RWPE1 (cell line): ENCODE measurements at regions not wholly inside any gene's neighbourhood (a gene's known extent, or its start where the extent isn't known, plus 50 kb on each side); places are given as distances from the start of the nearest gene placed in this dataset.
A peak's percentile ranks its signal among the peaks of the same experiment; 100 is the strongest.

Experiments used
- CTCF ChIA-PET: fragments of 350-600 bp; sonication (Branson Sonifier 250); formaldehyde crosslinking; extraction: SDS; loops from one replicate; lab custom pipeline; 2021; lab: Yijun Ruan, JAX
- POLR2A ChIA-PET: fragments of 400-600 bp; formaldehyde crosslinking; extraction: SDS; loops from one replicate; lab custom pipeline; 2020; ENCODE audit warnings: antibody characterized with exemption; ENCODE audit not compliant: low non-redundant PET; lab: Yijun Ruan, JAX
- DNase-seq: peaks from one replicate; pipeline ENCODE4 v3.0.0; 2012; ENCODE audit warnings: low spot score
- H3K27ac ChIP-seq: fragments of 450-650 bp; 2 replicates; pipeline ENCODE4 v1.5.1; 2017
- CTCF ChIP-seq: fragments of 450-650 bp; conservative IDR thresholded peaks from 2 replicates; pipeline ENCODE4 v1.5.1; 2017; ENCODE audit warnings: low read depth, mild to moderate bottlenecking

- TF ChIP-seq CTCF: no peak
- H3K27ac ChIP-seq: no peak overlapping the region
- no peak for DNase-seq
- ChIA-PET CTCF (no interaction called here), POLR2A (no interaction called here)
Observed at GRCh38 chr5:25950681-25951080, 1087.7 kb downstream of the CDH9 start.

- ChIA-PET CTCF (no interaction called here), POLR2A (no interaction called here)
- H3K27ac ChIP-seq: no peak overlapping the region
- TF ChIP-seq CTCF: no peak
- DNase-seq: no peak
Observed at GRCh38 chr5:25948278-25948677, 1090.1 kb downstream of the CDH9 start.

- no peak for TF ChIP-seq CTCF
- ChIA-PET POLR2A (no interaction called here), CTCF (no interaction called here)
- H3K27ac ChIP-seq: no peak overlapping the region
- no peak for DNase-seq
Observed at GRCh38 chr5:25944786-25945185, 1093.6 kb downstream of the CDH9 start.

- no peak for TF ChIP-seq CTCF
- ChIA-PET CTCF (no interaction called here), POLR2A (no interaction called here)
- H3K27ac ChIP-seq: no peak overlapping the region
- no peak for DNase-seq
Observed at GRCh38 chr5:25909163-25909562, 1129.2 kb downstream of the CDH9 start.

GRCh38 chr5:25905646-25906045 lies 1132.7 kb downstream of the CDH9 start:
- H3K27ac ChIP-seq: no peak overlapping the region
- TF ChIP-seq CTCF: no peak
- ChIA-PET POLR2A (no interaction called here), CTCF (no interaction called here)
- DNase-seq: no peak

GRCh38 chr5:25892211-25892610 lies 1146.2 kb downstream of the CDH9 start:
- no peak for TF ChIP-seq CTCF
- ChIA-PET CTCF (no interaction called here), POLR2A (no interaction called here)
- DNase-seq: peak; percentile 19
- H3K27ac ChIP-seq: no peak overlapping the region

- POLR2A ChIA-PET: no interaction called here
- H3K27ac ChIP-seq: no peak overlapping the region
- CTCF ChIA-PET: no interaction called here
- no peak for TF ChIP-seq CTCF
- no peak for DNase-seq
Observed at GRCh38 chr5:25891691-25892090, 1146.7 kb downstream of the CDH9 start.
